OCI-LY7 (cell line): ENCODE measurements at regions not wholly inside any gene's neighbourhood (a gene's known extent, or its start where the extent isn't known, plus 50 kb on each side); places are given as distances from the start of the nearest gene placed in this dataset.

Experiments used
- EZH2phosphoT487 ChIP-seq: fragments of 200-600 bp; sonication (generic); IDR thresholded peaks from 2 replicates; pipeline ENCODE4 v1.6.1; 2018; ENCODE audit warnings: low read depth, borderline replicate concordance, mild to moderate bottlenecking, mixed run types, antibody characterized with exemption, low read length, moderate library complexity, mixed read lengths
- TF ChIP-seq, protein P1 (sequence below): fragments of 200-600 bp; sonication (generic); conservative IDR thresholded peaks from 2 replicates; pipeline ENCODE4 v1.5.1; 2014; ENCODE audit warnings: mild to moderate bottlenecking, antibody characterized with exemption, low read length, moderate library complexity, mixed read lengths

DNA sequence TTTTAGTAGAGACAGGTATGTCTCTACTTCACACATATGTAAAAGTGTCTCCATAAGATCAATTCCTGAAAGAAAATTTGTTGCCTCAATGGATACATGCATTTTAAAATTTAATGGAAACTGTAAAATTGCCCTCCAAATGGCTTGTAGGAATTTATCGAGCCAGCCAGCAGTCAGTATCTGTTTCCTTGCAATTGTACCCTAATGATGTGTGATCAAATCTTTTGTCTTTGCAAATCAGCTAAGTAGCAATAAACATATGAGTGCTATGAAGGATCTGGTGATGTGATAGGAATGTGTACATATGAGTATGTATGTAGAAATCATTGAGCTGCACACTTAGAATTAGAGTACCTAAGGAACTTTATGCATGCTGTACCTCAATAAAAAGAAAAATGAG is 253.0 kb downstream of the MAFB start:
- TF ChIP-seq, protein P1, sequence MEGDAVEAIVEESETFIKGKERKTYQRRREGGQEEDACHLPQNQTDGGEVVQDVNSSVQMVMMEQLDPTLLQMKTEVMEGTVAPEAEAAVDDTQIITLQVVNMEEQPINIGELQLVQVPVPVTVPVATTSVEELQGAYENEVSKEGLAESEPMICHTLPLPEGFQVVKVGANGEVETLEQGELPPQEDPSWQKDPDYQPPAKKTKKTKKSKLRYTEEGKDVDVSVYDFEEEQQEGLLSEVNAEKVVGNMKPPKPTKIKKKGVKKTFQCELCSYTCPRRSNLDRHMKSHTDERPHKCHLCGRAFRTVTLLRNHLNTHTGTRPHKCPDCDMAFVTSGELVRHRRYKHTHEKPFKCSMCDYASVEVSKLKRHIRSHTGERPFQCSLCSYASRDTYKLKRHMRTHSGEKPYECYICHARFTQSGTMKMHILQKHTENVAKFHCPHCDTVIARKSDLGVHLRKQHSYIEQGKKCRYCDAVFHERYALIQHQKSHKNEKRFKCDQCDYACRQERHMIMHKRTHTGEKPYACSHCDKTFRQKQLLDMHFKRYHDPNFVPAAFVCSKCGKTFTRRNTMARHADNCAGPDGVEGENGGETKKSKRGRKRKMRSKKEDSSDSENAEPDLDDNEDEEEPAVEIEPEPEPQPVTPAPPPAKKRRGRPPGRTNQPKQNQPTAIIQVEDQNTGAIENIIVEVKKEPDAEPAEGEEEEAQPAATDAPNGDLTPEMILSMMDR, result no peak
- no peak for TF ChIP-seq EZH2phosphoT487
